ENCODE measurements at regions not wholly inside any gene's neighbourhood (a gene's known extent, or its start where the extent isn't known, plus 50 kb on each side); places are given as distances from the start of the nearest gene placed in this dataset.

DNA sequence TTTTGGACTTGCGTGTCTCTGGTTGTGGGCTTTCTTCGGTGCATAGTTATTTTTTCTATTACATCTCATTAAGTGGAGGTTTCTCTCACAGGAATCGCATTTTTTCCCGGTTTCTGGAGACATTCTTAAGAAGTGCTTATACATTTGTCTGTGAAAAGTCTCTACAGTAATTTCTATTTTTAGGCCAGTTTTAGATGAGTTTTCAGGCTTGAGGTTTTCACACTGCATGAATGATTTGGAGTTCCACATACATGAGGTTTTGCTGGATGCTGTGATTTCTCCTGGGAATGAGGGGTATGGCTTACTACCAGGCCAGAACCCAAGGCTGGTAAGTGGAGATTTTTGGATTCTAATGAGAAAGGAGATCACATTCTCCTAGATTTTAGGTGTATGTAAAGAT, 422.6 kb upstream of the SLIT2 start:
- TF ChIP-seq YY1 (IDR thresholded peaks at IDR 0.05; ENCODE audit: insufficient read depth, insufficient replicate concordance, low read depth, low read length) (no peak), TAF1 (CRISPR knock-in tag; IDR thresholded peaks at IDR 0.05) (no peak), POLR2AphosphoS2 (IDR thresholded peaks at IDR 0.05; ENCODE audit: low read depth, low read length) (no peak), GABPA (IDR thresholded peaks at IDR 0.05; ENCODE audit: low read depth, low read length) (no peak), GABPA (CRISPR knock-in tag; IDR thresholded peaks at IDR 0.05; ENCODE audit: low read depth) (no peak), RFX1 (IDR thresholded peaks at IDR 0.05) (no peak), ZNF615 (CRISPR knock-in tag; IDR thresholded peaks at IDR 0.05; ENCODE audit: borderline replicate concordance) (no peak), NFIC (IDR thresholded peaks at IDR 0.05; ENCODE audit: low read length) (no peak), FIP1L1 (IDR thresholded peaks at IDR 0.05; ENCODE audit: borderline replicate concordance, insufficient read depth, low read depth, low read length) (no peak), TAF15 (IDR thresholded peaks at IDR 0.05; ENCODE audit: low read depth, low read length, poor library complexity, severe bottlenecking) (no peak), MEIS1 (CRISPR knock-in tag; IDR thresholded peaks at IDR 0.05; ENCODE audit: borderline replicate concordance) (no peak), ZZZ3 (CRISPR knock-in tag; IDR thresholded peaks at IDR 0.05; ENCODE audit: borderline replicate concordance) (no peak)
- TF ChIP-seq, protein P1, sequence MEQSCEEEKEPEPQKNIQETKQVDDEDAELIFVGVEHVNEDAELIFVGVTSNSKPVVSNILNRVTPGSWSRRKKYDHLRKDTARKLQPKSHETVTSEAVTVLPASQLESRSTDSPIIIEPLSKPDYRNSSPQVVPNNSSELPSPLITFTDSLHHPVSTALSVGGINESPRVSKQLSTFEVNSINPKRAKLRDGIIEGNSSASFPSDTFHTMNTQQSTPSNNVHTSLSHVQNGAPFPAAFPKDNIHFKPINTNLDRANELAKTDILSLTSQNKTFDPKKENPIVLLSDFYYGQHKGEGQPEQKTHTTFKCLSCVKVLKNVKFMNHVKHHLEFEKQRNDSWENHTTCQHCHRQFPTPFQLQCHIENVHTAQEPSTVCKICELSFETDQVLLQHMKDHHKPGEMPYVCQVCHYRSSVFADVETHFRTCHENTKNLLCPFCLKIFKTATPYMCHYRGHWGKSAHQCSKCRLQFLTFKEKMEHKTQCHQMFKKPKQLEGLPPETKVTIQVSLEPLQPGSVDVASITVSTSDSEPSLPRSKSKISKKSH (CRISPR knock-in tag; IDR thresholded peaks at IDR 0.05; ENCODE audit: borderline replicate concordance): no peak
- TF ChIP-seq, protein P2, sequence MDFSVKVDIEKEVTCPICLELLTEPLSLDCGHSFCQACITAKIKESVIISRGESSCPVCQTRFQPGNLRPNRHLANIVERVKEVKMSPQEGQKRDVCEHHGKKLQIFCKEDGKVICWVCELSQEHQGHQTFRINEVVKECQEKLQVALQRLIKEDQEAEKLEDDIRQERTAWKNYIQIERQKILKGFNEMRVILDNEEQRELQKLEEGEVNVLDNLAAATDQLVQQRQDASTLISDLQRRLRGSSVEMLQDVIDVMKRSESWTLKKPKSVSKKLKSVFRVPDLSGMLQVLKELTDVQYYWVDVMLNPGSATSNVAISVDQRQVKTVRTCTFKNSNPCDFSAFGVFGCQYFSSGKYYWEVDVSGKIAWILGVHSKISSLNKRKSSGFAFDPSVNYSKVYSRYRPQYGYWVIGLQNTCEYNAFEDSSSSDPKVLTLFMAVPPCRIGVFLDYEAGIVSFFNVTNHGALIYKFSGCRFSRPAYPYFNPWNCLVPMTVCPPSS (IDR thresholded peaks at IDR 0.05): no peak
- TF ChIP-seq, protein P3, sequence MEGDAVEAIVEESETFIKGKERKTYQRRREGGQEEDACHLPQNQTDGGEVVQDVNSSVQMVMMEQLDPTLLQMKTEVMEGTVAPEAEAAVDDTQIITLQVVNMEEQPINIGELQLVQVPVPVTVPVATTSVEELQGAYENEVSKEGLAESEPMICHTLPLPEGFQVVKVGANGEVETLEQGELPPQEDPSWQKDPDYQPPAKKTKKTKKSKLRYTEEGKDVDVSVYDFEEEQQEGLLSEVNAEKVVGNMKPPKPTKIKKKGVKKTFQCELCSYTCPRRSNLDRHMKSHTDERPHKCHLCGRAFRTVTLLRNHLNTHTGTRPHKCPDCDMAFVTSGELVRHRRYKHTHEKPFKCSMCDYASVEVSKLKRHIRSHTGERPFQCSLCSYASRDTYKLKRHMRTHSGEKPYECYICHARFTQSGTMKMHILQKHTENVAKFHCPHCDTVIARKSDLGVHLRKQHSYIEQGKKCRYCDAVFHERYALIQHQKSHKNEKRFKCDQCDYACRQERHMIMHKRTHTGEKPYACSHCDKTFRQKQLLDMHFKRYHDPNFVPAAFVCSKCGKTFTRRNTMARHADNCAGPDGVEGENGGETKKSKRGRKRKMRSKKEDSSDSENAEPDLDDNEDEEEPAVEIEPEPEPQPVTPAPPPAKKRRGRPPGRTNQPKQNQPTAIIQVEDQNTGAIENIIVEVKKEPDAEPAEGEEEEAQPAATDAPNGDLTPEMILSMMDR (CRISPR knock-in tag; IDR thresholded peaks at IDR 0.05): no peak

Data from HepG2 (cell line).